Keratinocyte (primary cell): ENCODE measurements at regions not wholly inside any gene's neighbourhood (a gene's known extent, or its start where the extent isn't known, plus 50 kb on each side); places are given as distances from the start of the nearest gene placed in this dataset.
"Not testable (repeated sequence)": the region's sequence is repeated elsewhere in the genome, so short reads cannot be mapped to it uniquely, and the experiment has no call there.

Experiments used
- EZH2 ChIP-seq: IDR thresholded peaks from one replicate; pipeline ENCODE4 v1.6.1; 2012; ENCODE audit warnings: inconsistent platforms, mild to moderate bottlenecking, low read length, moderate library complexity
- TF ChIP-seq, protein P1 (sequence below), 3 experiments: IDR thresholded peaks in 1 of 3; conservative IDR thresholded peaks in 1 of 3; optimal IDR thresholded peaks in 1 of 3; 2 replicates in 2 of 3; 3 replicates in 1 of 3; pipeline versions ENCODE3 to v1.5.1; 2011; ENCODE audit warnings: low read length in 3 of 3, mild to moderate bottlenecking in 3 of 3, moderate library complexity in 2 of 3, control low read depth in 1 of 3, inconsistent platforms in 1 of 3; ENCODE audit not compliant: insufficient read depth in 2 of 3; ENCODE audit errors: extremely low read depth in 1 of 3

DNA sequence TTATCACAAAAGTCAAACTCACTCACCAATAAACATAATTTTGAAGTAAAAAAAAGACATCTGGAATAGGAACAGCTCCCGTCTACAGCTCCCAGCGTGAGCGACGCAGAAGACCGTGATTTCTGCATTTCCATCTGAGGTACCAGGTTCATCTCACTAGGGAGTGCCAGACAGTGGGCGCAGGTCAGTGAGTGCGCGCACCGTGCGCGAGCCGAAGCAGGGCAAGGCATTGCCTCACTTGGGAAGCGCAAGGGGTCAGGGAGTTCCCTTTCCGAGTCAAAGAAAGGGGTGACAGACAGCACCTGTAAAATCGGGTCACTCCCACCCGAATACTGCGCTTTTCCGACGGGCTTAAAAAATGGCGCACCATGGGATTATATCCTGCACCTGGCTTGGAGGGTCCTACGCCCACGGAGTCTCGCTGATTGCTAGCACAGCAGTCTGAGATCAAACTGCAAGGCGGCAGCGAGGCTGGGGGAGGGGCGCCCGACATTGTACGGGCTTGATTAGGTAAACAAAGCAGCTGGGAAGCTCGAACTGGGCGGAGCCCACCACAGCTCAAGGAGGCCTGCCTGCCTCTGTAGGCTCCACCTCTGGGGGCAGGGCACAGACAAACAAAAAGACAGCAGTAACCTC is 231.7 kb upstream of the LRRTM4 start:
- TF ChIP-seq, protein P1, sequence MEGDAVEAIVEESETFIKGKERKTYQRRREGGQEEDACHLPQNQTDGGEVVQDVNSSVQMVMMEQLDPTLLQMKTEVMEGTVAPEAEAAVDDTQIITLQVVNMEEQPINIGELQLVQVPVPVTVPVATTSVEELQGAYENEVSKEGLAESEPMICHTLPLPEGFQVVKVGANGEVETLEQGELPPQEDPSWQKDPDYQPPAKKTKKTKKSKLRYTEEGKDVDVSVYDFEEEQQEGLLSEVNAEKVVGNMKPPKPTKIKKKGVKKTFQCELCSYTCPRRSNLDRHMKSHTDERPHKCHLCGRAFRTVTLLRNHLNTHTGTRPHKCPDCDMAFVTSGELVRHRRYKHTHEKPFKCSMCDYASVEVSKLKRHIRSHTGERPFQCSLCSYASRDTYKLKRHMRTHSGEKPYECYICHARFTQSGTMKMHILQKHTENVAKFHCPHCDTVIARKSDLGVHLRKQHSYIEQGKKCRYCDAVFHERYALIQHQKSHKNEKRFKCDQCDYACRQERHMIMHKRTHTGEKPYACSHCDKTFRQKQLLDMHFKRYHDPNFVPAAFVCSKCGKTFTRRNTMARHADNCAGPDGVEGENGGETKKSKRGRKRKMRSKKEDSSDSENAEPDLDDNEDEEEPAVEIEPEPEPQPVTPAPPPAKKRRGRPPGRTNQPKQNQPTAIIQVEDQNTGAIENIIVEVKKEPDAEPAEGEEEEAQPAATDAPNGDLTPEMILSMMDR (optimal IDR thresholded peaks at IDR 0.05 in 1 of 3, IDR thresholded peaks at IDR 0.05 in 1 of 3, conservative IDR thresholded peaks at IDR 0.05 in 1 of 3; ENCODE audit: extremely low read depth in 1 of 3, insufficient read depth in 2 of 3, low read length in 3 of 3): not testable (repeated sequence)
- not testable (repeated sequence) for TF ChIP-seq EZH2
